ENCODE measurements at regions not wholly inside any gene's neighbourhood (a gene's known extent, or its start where the extent isn't known, plus 50 kb on each side); places are given as distances from the start of the nearest gene placed in this dataset.

DNA sequence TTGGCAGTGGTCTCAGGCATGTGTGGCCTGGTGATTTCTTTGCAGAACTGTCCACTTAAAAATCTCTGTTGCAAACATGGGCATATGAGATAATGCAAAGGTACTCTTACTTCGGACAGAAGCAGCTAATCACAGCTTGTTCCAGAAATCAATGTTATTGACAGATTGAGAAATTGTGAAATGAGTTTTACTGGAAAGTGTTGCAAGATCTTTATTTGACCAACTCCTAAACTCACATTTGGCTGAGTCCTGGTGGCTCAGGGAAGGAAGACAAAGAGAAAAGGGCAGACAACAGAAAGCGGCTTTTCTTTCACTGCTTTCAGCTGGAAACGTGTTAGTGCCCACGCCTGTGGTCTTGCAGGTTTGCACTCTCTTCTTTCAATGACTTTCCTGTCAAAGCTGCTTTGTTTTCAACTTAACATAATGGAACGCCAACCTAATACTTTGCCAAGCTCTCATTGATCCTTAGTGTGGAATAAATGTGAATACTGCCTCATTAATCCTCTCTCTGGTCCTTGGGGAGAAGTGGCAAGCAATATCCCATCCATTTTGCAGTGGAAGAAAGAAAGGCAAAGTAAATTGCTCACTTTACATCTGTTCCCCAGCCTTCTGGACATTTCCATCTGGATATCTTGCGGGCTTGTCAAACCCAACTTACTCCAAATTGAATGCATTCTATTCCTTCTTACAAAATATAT, 586.4 kb downstream of the LRRC70 start:
- H3K27ac ChIP-seq (ENCODE audit: low read depth, low read length), result no peak overlapping the region
- H3K79me2 ChIP-seq (ENCODE audit: control insufficient read depth, insufficient read depth, low read length, unreplicated experiment), result no peaks in the 10 kb centered on the region
- H3K4me1 ChIP-seq (ENCODE audit: control insufficient read depth, insufficient read depth, low read length, unreplicated experiment), result no peaks in the 10 kb centered on the region
- no peaks in the 10 kb centered on the region for H3K27me3 ChIP-seq (ENCODE audit: insufficient read depth, low read length)
- H3K36me3 ChIP-seq (ENCODE audit: insufficient read depth, low read length), result no peaks in the 10 kb centered on the region
- no peak overlapping the region for H3K4me3 ChIP-seq (ENCODE audit: low read depth, low read length)
- H2AFZ ChIP-seq (ENCODE audit: low read length, unreplicated experiment), result no peak overlapping the region

DNA sequence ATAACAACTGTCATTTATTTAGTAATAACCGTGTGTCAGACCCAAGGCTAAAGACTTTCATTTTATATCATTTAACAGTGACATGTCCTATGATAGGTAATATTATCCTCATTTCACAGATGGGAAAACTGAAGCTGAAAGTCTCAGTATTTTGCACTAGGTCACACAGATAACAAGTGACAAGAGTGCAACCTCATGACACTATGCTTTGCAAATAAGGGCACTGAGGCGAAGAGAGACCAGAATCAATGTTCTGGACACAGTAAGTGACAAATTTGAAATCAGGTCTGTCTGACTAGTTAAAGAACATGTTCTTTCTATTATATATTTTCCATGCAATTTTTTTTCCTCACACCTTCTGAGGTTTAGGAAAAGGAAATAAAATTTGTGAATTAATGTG, 585.7 kb downstream of the LRRC70 start:
- H3K4me1 ChIP-seq (ENCODE audit: control insufficient read depth, insufficient read depth, low read length, unreplicated experiment), result no peaks in the 10 kb centered on the region
- no peak overlapping the region for H3K4me3 ChIP-seq (ENCODE audit: low read depth, low read length)
- no peaks in the 10 kb centered on the region for H3K27me3 ChIP-seq (ENCODE audit: insufficient read depth, low read length)
- H3K27ac ChIP-seq (ENCODE audit: low read depth, low read length), result no peak overlapping the region
- H2AFZ ChIP-seq (ENCODE audit: low read length, unreplicated experiment), result no peak overlapping the region
- no peaks in the 10 kb centered on the region for H3K79me2 ChIP-seq (ENCODE audit: control insufficient read depth, insufficient read depth, low read length, unreplicated experiment)
- H3K36me3 ChIP-seq (ENCODE audit: insufficient read depth, low read length), result no peaks in the 10 kb centered on the region

DNA sequence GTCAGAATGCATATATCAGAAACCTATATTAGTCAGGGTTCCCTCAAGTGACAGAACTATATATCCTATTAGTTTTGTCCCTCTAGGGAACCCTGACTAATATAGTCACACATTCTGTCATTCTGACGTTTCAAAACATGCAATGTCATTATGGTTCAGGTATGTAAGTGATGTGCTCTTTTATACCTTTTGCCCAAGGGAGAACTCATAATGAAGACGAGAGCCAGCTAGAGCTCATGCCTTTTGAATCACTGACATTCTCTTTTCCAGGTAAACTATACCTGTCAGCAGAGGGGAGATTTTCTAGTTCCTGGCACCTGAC, 576.7 kb downstream of the LRRC70 start:
- Histone ChIP-seq H3K4me3 (ENCODE audit: low read depth, low read length) (no peak overlapping the region), H2AFZ (ENCODE audit: low read length, unreplicated experiment) (no peak overlapping the region), H3K27ac (ENCODE audit: low read depth, low read length) (no peak overlapping the region), H3K4me1 (ENCODE audit: control insufficient read depth, insufficient read depth, low read length, unreplicated experiment) (no peaks in the 10 kb centered on the region), H3K27me3 (ENCODE audit: insufficient read depth, low read length) (no peaks in the 10 kb centered on the region), H3K36me3 (ENCODE audit: insufficient read depth, low read length) (no peaks in the 10 kb centered on the region), H3K79me2 (ENCODE audit: control insufficient read depth, insufficient read depth, low read length, unreplicated experiment) (no peaks in the 10 kb centered on the region)

DNA sequence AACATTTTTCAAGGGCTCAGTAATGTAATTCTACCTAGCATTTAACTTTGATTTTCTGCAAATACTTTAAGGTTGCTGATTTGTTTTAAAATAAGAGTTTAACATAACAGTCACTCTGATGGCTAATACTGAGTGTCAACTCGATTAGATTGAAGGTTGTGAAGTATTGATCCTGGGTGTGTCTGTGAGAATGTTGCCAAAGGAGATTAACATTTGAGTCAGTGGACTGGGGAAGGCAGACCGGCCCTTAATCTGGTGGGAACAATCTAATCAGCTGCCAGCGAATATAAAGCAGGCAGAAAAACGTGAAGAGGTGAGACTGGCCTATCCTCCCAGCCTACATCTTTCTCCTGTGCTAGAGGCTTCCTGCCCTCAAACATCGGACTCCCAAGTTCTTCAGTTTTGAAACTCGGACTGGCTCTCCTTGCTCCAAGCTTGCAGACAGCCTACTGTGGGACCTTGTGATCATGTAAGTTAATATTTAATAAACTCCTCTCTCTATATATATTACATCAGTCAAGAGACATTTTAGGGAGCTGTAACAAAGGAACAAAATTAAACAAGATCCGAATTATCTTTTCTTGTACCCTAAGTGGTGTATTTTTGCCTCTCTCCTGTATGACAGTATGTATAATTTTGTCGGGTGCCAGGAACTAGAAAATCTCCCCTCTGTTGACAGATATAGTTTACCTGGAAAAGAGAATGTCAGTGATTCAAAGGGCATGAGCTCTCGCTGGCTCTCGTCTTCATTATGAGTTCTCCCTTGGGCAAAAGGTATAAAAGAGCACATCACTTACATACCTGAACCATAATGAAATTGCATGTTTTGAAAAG, 576.1 kb downstream of the LRRC70 start:
- Histone ChIP-seq H3K79me2 (ENCODE audit: control insufficient read depth, insufficient read depth, low read length, unreplicated experiment) (no peaks in the 10 kb centered on the region), H3K4me1 (ENCODE audit: control insufficient read depth, insufficient read depth, low read length, unreplicated experiment) (no peaks in the 10 kb centered on the region), H3K27ac (ENCODE audit: low read depth, low read length) (no peak overlapping the region), H3K27me3 (ENCODE audit: insufficient read depth, low read length) (no peaks in the 10 kb centered on the region), H2AFZ (ENCODE audit: low read length, unreplicated experiment) (no peak overlapping the region), H3K36me3 (ENCODE audit: insufficient read depth, low read length) (no peaks in the 10 kb centered on the region), H3K4me3 (ENCODE audit: low read depth, low read length) (no peak overlapping the region)

DNA sequence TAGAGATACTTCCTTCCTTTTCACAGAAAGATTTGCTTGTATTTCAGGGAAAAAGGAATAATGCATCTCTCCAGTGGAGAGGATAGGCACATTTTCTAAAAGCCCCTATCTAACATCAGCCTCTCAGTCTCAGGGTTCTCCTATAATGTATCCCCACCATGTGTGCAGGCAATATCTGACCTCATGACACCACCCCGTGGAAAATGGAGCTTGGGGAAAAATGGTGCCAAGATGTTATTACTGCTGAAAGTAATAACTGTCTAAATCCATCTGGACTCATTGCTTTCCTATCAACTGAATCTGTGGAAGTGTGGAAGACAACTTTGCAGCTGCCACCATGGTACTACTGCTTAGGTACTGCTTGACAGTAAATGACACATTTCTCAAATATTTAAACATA, 574.3 kb downstream of the LRRC70 start:
- no peak overlapping the region for H3K4me3 ChIP-seq (ENCODE audit: low read depth, low read length)
- no peaks in the 10 kb centered on the region for H3K36me3 ChIP-seq (ENCODE audit: insufficient read depth, low read length)
- H3K79me2 ChIP-seq (ENCODE audit: control insufficient read depth, insufficient read depth, low read length, unreplicated experiment), result no peaks in the 10 kb centered on the region
- no peaks in the 10 kb centered on the region for H3K4me1 ChIP-seq (ENCODE audit: control insufficient read depth, insufficient read depth, low read length, unreplicated experiment)
- H3K27me3 ChIP-seq (ENCODE audit: insufficient read depth, low read length), result no peaks in the 10 kb centered on the region
- no peak overlapping the region for H2AFZ ChIP-seq (ENCODE audit: low read length, unreplicated experiment)
- no peak overlapping the region for H3K27ac ChIP-seq (ENCODE audit: low read depth, low read length)

DNA sequence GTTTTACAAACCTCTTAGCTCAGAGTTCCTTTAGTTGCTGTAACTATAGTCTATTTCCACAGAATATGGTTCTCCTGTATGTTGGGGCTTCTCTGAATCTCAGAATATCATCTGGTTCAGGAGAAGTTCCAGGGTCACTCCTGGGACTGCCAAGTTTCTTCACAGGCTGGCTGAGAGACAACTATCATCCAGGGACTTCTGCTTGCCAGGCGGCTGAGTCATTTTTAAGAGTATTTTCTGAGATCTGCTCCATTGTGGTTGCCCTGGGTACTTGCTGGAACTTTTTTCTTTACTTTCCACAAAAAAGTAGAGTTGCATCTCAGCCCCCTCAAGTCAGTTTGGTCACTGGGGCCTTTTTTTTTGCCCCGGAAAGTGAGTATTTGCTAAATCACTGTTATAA, 566.5 kb downstream of the LRRC70 start:
- H3K27me3 ChIP-seq (ENCODE audit: insufficient read depth, low read length), result no peaks in the 10 kb centered on the region
- H3K79me2 ChIP-seq (ENCODE audit: control insufficient read depth, insufficient read depth, low read length, unreplicated experiment), result no peaks in the 10 kb centered on the region
- no peaks in the 10 kb centered on the region for H3K4me1 ChIP-seq (ENCODE audit: control insufficient read depth, insufficient read depth, low read length, unreplicated experiment)
- H3K4me3 ChIP-seq (ENCODE audit: low read depth, low read length), result no peak overlapping the region
- no peak overlapping the region for H3K27ac ChIP-seq (ENCODE audit: low read depth, low read length)
- no peaks in the 10 kb centered on the region for H3K36me3 ChIP-seq (ENCODE audit: insufficient read depth, low read length)
- no peak overlapping the region for H2AFZ ChIP-seq (ENCODE audit: low read length, unreplicated experiment)

DNA sequence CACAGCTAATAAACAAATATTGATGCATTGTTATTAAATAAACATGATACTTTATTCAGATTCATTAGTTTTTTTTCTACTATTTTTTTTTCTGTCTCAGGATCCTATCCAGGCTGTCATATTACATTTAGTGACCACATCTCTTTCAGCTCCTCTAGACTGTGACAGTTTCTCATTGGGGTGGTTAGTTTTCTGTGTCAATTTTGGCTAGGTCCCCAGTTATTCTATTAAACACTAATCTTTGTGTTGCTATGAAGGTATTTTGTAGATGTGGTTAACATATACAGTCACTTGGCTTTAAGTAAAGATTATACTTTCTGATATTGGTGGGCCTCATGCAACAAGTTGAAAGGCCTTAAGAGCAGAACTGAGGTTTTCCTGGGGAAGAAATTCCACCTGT, 563.0 kb downstream of the LRRC70 start:
- no peak overlapping the region for H2AFZ ChIP-seq (ENCODE audit: low read length, unreplicated experiment)
- H3K4me3 ChIP-seq (ENCODE audit: low read depth, low read length), result no peak overlapping the region
- H3K27me3 ChIP-seq (ENCODE audit: insufficient read depth, low read length), result no peaks in the 10 kb centered on the region
- H3K4me1 ChIP-seq (ENCODE audit: control insufficient read depth, insufficient read depth, low read length, unreplicated experiment), result no peaks in the 10 kb centered on the region
- H3K27ac ChIP-seq (ENCODE audit: low read depth, low read length), result no peak overlapping the region
- H3K79me2 ChIP-seq (ENCODE audit: control insufficient read depth, insufficient read depth, low read length, unreplicated experiment), result no peaks in the 10 kb centered on the region
- H3K36me3 ChIP-seq (ENCODE audit: insufficient read depth, low read length), result no peaks in the 10 kb centered on the region

DNA sequence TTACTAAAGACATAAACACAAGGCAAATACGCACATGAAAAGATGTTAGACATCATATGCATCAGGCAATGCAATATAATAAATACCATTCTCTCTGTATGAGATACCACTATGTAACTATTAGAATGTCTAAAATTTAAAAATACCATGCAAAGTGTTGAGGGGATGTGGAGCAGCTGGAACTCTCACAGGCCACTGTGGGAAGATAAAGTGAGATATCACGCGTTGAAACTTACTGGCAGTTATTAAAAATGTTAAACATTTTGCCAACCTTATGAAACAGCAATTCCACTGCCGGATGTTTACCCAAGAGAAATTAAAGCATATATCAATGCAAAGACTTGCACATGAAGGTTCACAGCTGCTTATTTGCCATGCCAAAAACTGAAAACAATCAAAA, 556.7 kb downstream of the LRRC70 start:
- no peaks in the 10 kb centered on the region for H3K4me1 ChIP-seq (ENCODE audit: control insufficient read depth, insufficient read depth, low read length, unreplicated experiment)
- H3K79me2 ChIP-seq (ENCODE audit: control insufficient read depth, insufficient read depth, low read length, unreplicated experiment), result no peaks in the 10 kb centered on the region
- H3K27ac ChIP-seq (ENCODE audit: low read depth, low read length), result no peak overlapping the region
- H2AFZ ChIP-seq (ENCODE audit: low read length, unreplicated experiment), result no peak overlapping the region
- no peaks in the 10 kb centered on the region for H3K27me3 ChIP-seq (ENCODE audit: insufficient read depth, low read length)
- no peaks in the 10 kb centered on the region for H3K36me3 ChIP-seq (ENCODE audit: insufficient read depth, low read length)
- H3K4me3 ChIP-seq (ENCODE audit: low read depth, low read length), result no peak overlapping the region

DNA sequence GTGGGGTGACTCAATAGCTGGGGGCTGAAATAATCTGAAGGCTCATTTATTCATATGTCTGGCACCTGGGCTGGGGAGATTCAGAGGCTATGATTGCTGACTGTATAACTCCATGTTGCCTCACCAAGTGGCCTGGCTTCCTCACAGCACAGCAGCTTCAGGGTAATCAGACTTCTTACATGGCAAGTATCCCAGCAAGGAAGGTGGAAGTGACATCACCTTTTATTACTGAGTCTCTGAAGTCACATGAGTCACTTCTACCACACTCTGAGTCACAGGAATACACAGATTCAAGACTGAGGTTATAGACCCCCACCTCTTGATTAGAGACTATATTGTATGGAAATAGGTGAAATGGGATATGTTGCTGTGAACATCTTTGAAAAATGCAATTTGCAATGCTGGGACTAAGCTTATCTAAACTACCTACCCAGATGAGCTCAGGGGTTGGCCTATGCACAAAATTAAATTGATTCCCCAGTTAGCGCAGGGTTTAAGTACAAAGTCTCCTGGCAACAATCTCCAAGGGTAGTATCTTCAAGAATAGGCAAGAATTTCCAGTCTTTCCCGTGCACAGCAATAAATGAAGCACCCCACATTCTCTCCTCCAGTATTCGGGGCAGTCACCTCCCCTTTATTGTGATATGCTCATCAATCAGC, 553.1 kb downstream of the LRRC70 start:
- Histone ChIP-seq H3K4me3 (ENCODE audit: low read depth, low read length) (no peak overlapping the region), H3K4me1 (ENCODE audit: control insufficient read depth, insufficient read depth, low read length, unreplicated experiment) (peaks cover 6% of the 10 kb centered on the region), H3K36me3 (ENCODE audit: insufficient read depth, low read length) (no peaks in the 10 kb centered on the region), H2AFZ (ENCODE audit: low read length, unreplicated experiment) (no peak overlapping the region), H3K27ac (ENCODE audit: low read depth, low read length) (no peak overlapping the region), H3K27me3 (ENCODE audit: insufficient read depth, low read length) (no peaks in the 10 kb centered on the region), H3K79me2 (ENCODE audit: control insufficient read depth, insufficient read depth, low read length, unreplicated experiment) (no peaks in the 10 kb centered on the region)

DNA sequence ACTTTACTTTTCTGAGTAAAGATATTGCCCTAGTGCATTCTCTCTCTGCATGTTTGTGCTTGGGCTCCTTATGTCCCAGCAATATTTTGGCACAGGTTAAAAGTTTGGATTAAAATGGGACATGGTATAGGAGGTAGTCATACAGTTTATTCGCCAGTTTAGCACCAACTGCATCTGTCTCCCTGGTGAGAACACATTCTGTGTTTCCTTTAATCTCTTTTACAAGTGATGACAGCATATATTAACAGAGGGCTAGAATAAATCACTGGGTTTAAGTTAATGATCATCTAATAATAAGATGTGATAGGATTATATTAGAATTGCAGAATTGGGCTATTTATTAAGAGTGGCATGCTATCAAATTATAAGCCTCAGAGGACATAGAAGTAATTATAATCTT, 550.1 kb downstream of the LRRC70 start:
- Histone ChIP-seq H3K36me3 (ENCODE audit: insufficient read depth, low read length) (no peaks in the 10 kb centered on the region), H3K79me2 (ENCODE audit: control insufficient read depth, insufficient read depth, low read length, unreplicated experiment) (no peaks in the 10 kb centered on the region), H3K27me3 (ENCODE audit: insufficient read depth, low read length) (no peaks in the 10 kb centered on the region), H2AFZ (ENCODE audit: low read length, unreplicated experiment) (no peak overlapping the region), H3K27ac (ENCODE audit: low read depth, low read length) (no peak overlapping the region), H3K4me1 (ENCODE audit: control insufficient read depth, insufficient read depth, low read length, unreplicated experiment) (peaks cover 6% of the 10 kb centered on the region), H3K4me3 (ENCODE audit: low read depth, low read length) (no peak overlapping the region)

DNA sequence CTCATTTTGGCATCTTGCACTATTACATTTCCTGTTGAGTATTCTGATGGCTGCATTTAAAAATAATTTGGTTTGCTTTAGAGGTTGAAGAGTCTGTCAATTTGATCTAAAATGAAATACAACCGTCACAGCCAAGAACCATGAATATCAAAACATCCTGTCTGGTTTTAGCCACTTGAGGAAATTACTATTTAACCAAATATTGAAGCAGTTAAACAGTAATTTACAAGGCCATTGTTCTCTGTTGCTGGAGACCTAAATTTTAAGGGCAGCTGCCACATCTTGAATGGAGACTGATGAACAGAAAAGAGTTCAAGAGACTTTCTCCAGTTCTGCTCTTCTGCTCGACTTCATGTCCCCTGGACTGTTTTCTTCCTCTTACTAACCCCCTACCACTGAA, 549.4 kb downstream of the LRRC70 start:
- Histone ChIP-seq H3K27ac (ENCODE audit: low read depth, low read length) (no peak overlapping the region), H3K4me3 (ENCODE audit: low read depth, low read length) (no peak overlapping the region), H3K4me1 (ENCODE audit: control insufficient read depth, insufficient read depth, low read length, unreplicated experiment) (peaks cover 6% of the 10 kb centered on the region), H3K36me3 (ENCODE audit: insufficient read depth, low read length) (no peaks in the 10 kb centered on the region), H2AFZ (ENCODE audit: low read length, unreplicated experiment) (no peak overlapping the region), H3K79me2 (ENCODE audit: control insufficient read depth, insufficient read depth, low read length, unreplicated experiment) (no peaks in the 10 kb centered on the region), H3K27me3 (ENCODE audit: insufficient read depth, low read length) (peaks cover 4% of the 10 kb centered on the region; the same call in 1 of the 2 replicates)
